ENCODE measurements at regions not wholly inside any gene's neighbourhood (a gene's known extent, or its start where the extent isn't known, plus 50 kb on each side); places are given as distances from the start of the nearest gene placed in this dataset.

- H2BK5ac ChIP-seq (ENCODE audit: low read depth, low read length, poor library complexity): no peak overlapping the region
- no peak overlapping the region for H3K27ac ChIP-seq (ENCODE audit: low read depth, low read length)
- no peak overlapping the region for H2AK5ac ChIP-seq (ENCODE audit: low read length)
- no peak overlapping the region for H3K18ac ChIP-seq (ENCODE audit: low read length)
- no CpG with 5 or more reads among the region's 4 CpGs for WGBS (ENCODE audit: extremely low coverage, insufficient coverage, insufficient read length)
- H3K9ac ChIP-seq (ENCODE audit: low read length): no peak overlapping the region
- H3K4me2 ChIP-seq (ENCODE audit: low read length): no peak overlapping the region
- no peak overlapping the region for H3K4me3 ChIP-seq (ENCODE audit: low read depth, low read length)
- no peak overlapping the region for H2BK120ac ChIP-seq (ENCODE audit: insufficient read depth, low read length, poor library complexity)
- H2BK12ac ChIP-seq (ENCODE audit: low read length): no peak overlapping the region
- H3K79me1 ChIP-seq (ENCODE audit: low read length): no peaks in the 10 kb centered on the region
- no peaks in the 10 kb centered on the region for H3K36me3 ChIP-seq (ENCODE audit: control insufficient read depth in 1 of 2, insufficient read depth in 2 of 2, low read length in 2 of 2)
- H3K9me3 ChIP-seq (ENCODE audit: insufficient read depth, low read depth, low read length): no peaks in the 10 kb centered on the region
- H4K12ac ChIP-seq (ENCODE audit: low read depth, low read length): no peak overlapping the region
- H3K23ac ChIP-seq (ENCODE audit: low read length): no peak overlapping the region
- H4K8ac ChIP-seq (ENCODE audit: low read depth, low read length): no peak overlapping the region
- H2AFZ ChIP-seq (ENCODE audit: insufficient read depth, low read length, poor library complexity): no peak overlapping the region
- DNase-seq: no peak
- no peaks in the 10 kb centered on the region for H3K79me2 ChIP-seq (ENCODE audit: control insufficient read depth, insufficient read depth, low read length, poor library complexity)
- no peaks in the 10 kb centered on the region for H3K27me3 ChIP-seq (ENCODE audit: insufficient read depth, low read length)
- no peak overlapping the region for H3K14ac ChIP-seq (ENCODE audit: low read length)
- no peak overlapping the region for H4K91ac ChIP-seq (ENCODE audit: low read depth, low read length)
- H3K4me1 ChIP-seq (ENCODE audit: control insufficient read depth in 1 of 2, insufficient read depth in 2 of 2, low read length in 2 of 2): no peaks in the 10 kb centered on the region
- H3K4ac ChIP-seq (ENCODE audit: low read depth, low read length): no peak overlapping the region
These were observed 151.6 kb downstream of the ARSF start for GRCh38 chrX:3192835-3193234.

DNA sequence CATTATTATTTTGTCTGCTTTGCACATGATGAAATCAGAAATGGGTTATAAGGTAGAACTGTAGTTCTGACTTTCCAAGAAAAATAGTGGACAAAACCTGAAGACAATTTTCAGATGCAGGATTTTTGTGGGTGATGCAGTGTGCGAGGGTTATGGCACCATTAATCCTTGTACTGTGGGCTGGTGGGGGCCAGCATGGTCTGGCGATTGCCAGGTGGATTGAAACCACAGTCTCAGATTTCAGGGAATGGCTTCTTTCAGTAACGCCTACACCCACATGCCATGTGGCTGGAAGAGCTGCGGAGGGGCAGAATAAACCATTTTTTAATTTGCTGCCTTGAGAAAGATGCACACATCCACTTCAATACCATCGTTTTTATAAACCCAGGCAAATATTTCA, 150.5 kb downstream of the ARSF start:
- Histone ChIP-seq H2AK5ac (ENCODE audit: low read length) (no peak overlapping the region), H3K27ac (ENCODE audit: low read depth, low read length) (no peak overlapping the region), H3K14ac (ENCODE audit: low read length) (no peak overlapping the region), H4K12ac (ENCODE audit: low read depth, low read length) (no peak overlapping the region), H4K8ac (ENCODE audit: low read depth, low read length) (no peak overlapping the region), H3K79me2 (ENCODE audit: control insufficient read depth, insufficient read depth, low read length, poor library complexity) (no peaks in the 10 kb centered on the region), H3K27me3 (ENCODE audit: insufficient read depth, low read length) (no peaks in the 10 kb centered on the region), H2BK120ac (ENCODE audit: insufficient read depth, low read length, poor library complexity) (no peak overlapping the region), H3K4me1 (ENCODE audit: control insufficient read depth in 1 of 2, insufficient read depth in 2 of 2, low read length in 2 of 2) (no peaks in the 10 kb centered on the region), H3K4me3 (ENCODE audit: low read depth, low read length) (no peak overlapping the region), H2BK12ac (ENCODE audit: low read length) (no peak overlapping the region), H2AFZ (ENCODE audit: insufficient read depth, low read length, poor library complexity) (no peak overlapping the region), H4K91ac (ENCODE audit: low read depth, low read length) (no peak overlapping the region), H3K36me3 (ENCODE audit: control insufficient read depth in 1 of 2, insufficient read depth in 2 of 2, low read length in 2 of 2) (no peaks in the 10 kb centered on the region), H3K79me1 (ENCODE audit: low read length) (no peaks in the 10 kb centered on the region), H2BK5ac (ENCODE audit: low read depth, low read length, poor library complexity) (no peak overlapping the region), H3K23ac (ENCODE audit: low read length) (no peak overlapping the region), H3K4ac (ENCODE audit: low read depth, low read length) (no peak overlapping the region), H3K9me3 (ENCODE audit: insufficient read depth, low read depth, low read length) (no peaks in the 10 kb centered on the region), H3K18ac (ENCODE audit: low read length) (no peak overlapping the region), H3K4me2 (ENCODE audit: low read length) (no peak overlapping the region), H3K9ac (ENCODE audit: low read length) (no peak overlapping the region)
- no CpG with 5 or more reads among the region's 5 CpGs for WGBS (ENCODE audit: extremely low coverage, insufficient coverage, insufficient read length)
- DNase-seq: no peak

GRCh38 chrX:3191201-3191600, 149.9 kb downstream of the ARSF start:
- Histone ChIP-seq H3K79me1 (ENCODE audit: low read length) (no peaks in the 10 kb centered on the region), H2AK5ac (ENCODE audit: low read length) (no peak overlapping the region), H3K36me3 (ENCODE audit: control insufficient read depth in 1 of 2, insufficient read depth in 2 of 2, low read length in 2 of 2) (no peaks in the 10 kb centered on the region), H2BK12ac (ENCODE audit: low read length) (no peak overlapping the region), H3K18ac (ENCODE audit: low read length) (no peak overlapping the region), H4K12ac (ENCODE audit: low read depth, low read length) (no peak overlapping the region), H3K27me3 (ENCODE audit: insufficient read depth, low read length) (no peaks in the 10 kb centered on the region), H2BK120ac (ENCODE audit: insufficient read depth, low read length, poor library complexity) (no peak overlapping the region), H3K9me3 (ENCODE audit: insufficient read depth, low read depth, low read length) (no peaks in the 10 kb centered on the region), H3K4me3 (ENCODE audit: low read depth, low read length) (no peak overlapping the region), H3K27ac (ENCODE audit: low read depth, low read length) (no peak overlapping the region), H3K79me2 (ENCODE audit: control insufficient read depth, insufficient read depth, low read length, poor library complexity) (no peaks in the 10 kb centered on the region), H2AFZ (ENCODE audit: insufficient read depth, low read length, poor library complexity) (no peak overlapping the region), H2BK5ac (ENCODE audit: low read depth, low read length, poor library complexity) (no peak overlapping the region), H4K91ac (ENCODE audit: low read depth, low read length) (no peak overlapping the region), H3K4me1 (ENCODE audit: control insufficient read depth in 1 of 2, insufficient read depth in 2 of 2, low read length in 2 of 2) (no peaks in the 10 kb centered on the region), H3K4ac (ENCODE audit: low read depth, low read length) (no peak overlapping the region), H3K14ac (ENCODE audit: low read length) (no peak overlapping the region), H3K23ac (ENCODE audit: low read length) (no peak overlapping the region), H3K9ac (ENCODE audit: low read length) (no peak overlapping the region), H4K8ac (ENCODE audit: low read depth, low read length) (no peak overlapping the region), H3K4me2 (ENCODE audit: low read length) (no peak overlapping the region)
- no CpG with 5 or more reads among the region's 3 CpGs for WGBS (ENCODE audit: extremely low coverage, insufficient coverage, insufficient read length)
- DNase-seq: no peak

GRCh38 chrX:3184176-3184930, 143.1 kb downstream of the ARSF start:
- Histone ChIP-seq H3K9ac (ENCODE audit: low read length) (no peak overlapping the region), H3K79me2 (ENCODE audit: control insufficient read depth, insufficient read depth, low read length, poor library complexity) (no peaks in the 10 kb centered on the region), H2BK5ac (ENCODE audit: low read depth, low read length, poor library complexity) (no peak overlapping the region), H3K4me1 (ENCODE audit: control insufficient read depth in 1 of 2, insufficient read depth in 2 of 2, low read length in 2 of 2) (peaks cover 0 to 4% of the 10 kb centered on the region in 2 experiments), H3K4me2 (ENCODE audit: low read length) (no peak overlapping the region), H2AK5ac (ENCODE audit: low read length) (no peak overlapping the region), H4K91ac (ENCODE audit: low read depth, low read length) (no peak overlapping the region), H3K4me3 (ENCODE audit: low read depth, low read length) (no peak overlapping the region), H3K23ac (ENCODE audit: low read length) (no peak overlapping the region), H3K27ac (ENCODE audit: low read depth, low read length) (peak overlapping the region; percentile 62), H3K4ac (ENCODE audit: low read depth, low read length) (no peak overlapping the region), H2BK12ac (ENCODE audit: low read length) (no peak overlapping the region), H3K36me3 (ENCODE audit: control insufficient read depth in 1 of 2, insufficient read depth in 2 of 2, low read length in 2 of 2) (no peaks in the 10 kb centered on the region), H3K18ac (ENCODE audit: low read length) (no peak overlapping the region), H2BK120ac (ENCODE audit: insufficient read depth, low read length, poor library complexity) (no peak overlapping the region), H3K27me3 (ENCODE audit: insufficient read depth, low read length) (no peaks in the 10 kb centered on the region), H2AFZ (ENCODE audit: insufficient read depth, low read length, poor library complexity) (no peak overlapping the region), H3K14ac (ENCODE audit: low read length) (no peak overlapping the region), H3K9me3 (ENCODE audit: insufficient read depth, low read depth, low read length) (no peaks in the 10 kb centered on the region), H4K8ac (ENCODE audit: low read depth, low read length) (no peak overlapping the region), H4K12ac (ENCODE audit: low read depth, low read length) (no peak overlapping the region), H3K79me1 (ENCODE audit: low read length) (peaks cover 1% of the 10 kb centered on the region)
- no CpG with 5 or more reads among the region's 5 CpGs for WGBS (ENCODE audit: extremely low coverage, insufficient coverage, insufficient read length)
- peak; percentile 23 to 51 for DNase-seq

Measured in trophoblast cell (in vitro differentiated cells and primary cell).